NB4 (cell line): ENCODE measurements at regions not wholly inside any gene's neighbourhood (a gene's known extent, or its start where the extent isn't known, plus 50 kb on each side); places are given as distances from the start of the nearest gene placed in this dataset.

Experiments
- CTCF ChIP-seq: IDR thresholded peaks from one replicate; pipeline ENCODE4 v1.5.1; 2012; ENCODE audit warnings: low read depth, low read length
- POLR2A ChIP-seq: IDR thresholded peaks from 2 replicates; pipeline ENCODE4 v1.6.1; 2011; ENCODE audit warnings: mild to moderate bottlenecking; ENCODE audit not compliant: insufficient read length; ENCODE audit errors: extremely low read depth
- TF ChIP-seq, protein P1 (sequence below): IDR thresholded peaks from 2 replicates; pipeline ENCODE4 v1.6.1; 2011; ENCODE audit warnings: low read depth, low read length

DNA sequence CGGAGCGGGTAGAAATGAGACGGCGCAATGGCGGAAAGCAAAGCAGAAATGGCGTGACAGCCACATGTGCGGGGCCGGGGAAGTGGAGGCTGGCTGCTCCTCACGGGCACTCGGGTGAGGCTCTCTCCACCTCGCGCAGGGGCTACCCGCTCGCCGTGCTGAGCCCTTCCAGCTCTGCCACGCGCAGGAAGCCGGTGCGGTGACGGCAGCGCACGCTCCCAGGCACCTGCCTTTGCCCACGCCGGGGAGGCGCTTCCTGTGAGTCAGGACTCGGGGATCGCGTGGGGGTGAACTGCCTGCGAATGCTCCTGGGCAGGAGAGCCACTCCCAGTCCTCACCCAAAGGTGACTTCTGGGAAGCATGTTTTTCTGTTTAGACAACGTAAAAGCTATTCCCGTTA lies 431.2 kb downstream of the GLRX3 start:
- TF ChIP-seq CTCF (no peak), POLR2A (no peak)
- TF ChIP-seq, protein P1, sequence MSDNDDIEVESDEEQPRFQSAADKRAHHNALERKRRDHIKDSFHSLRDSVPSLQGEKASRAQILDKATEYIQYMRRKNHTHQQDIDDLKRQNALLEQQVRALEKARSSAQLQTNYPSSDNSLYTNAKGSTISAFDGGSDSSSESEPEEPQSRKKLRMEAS = no peak
